DMS 273 (cell line): ENCODE measurements at regions not wholly inside any gene's neighbourhood (a gene's known extent, or its start where the extent isn't known, plus 50 kb on each side); places are given as distances from the start of the nearest gene placed in this dataset.

Experiments
- DNase-seq: peaks from one replicate; lab custom pipeline; 2025; ENCODE audit not compliant: unreplicated experiment; lab: John Stamatoyannopoulos, UW

GRCh38 chr5:167248257-167248656 lies 1043.2 kb upstream of the WWC1 start:
- no peak for DNase-seq

- no peak for DNase-seq
Measured at GRCh38 chr5:167250996-167251395, 1040.4 kb upstream of the WWC1 start.

GRCh38 chr5:167254132-167254531 lies 1037.3 kb upstream of the WWC1 start:
- no peak for DNase-seq

GRCh38 chr5:167255926-167256325 lies 1035.5 kb upstream of the WWC1 start:
- DNase-seq = no peak

GRCh38 chr5:167259806-167260205 lies 1031.6 kb upstream of the WWC1 start:
- DNase-seq = no peak

GRCh38 chr5:167261309-167262100 lies 1029.9 kb upstream of the WWC1 start:
- peak; percentile 13 for DNase-seq

- no peak for DNase-seq
Measured at GRCh38 chr5:167263185-167263584, 1028.3 kb upstream of the WWC1 start.

GRCh38 chr5:167264348-167264747 lies 1027.1 kb upstream of the WWC1 start:
- DNase-seq = no peak

- no peak for DNase-seq
Measured at GRCh38 chr5:167268337-167268736, 1023.1 kb upstream of the WWC1 start.

GRCh38 chr5:167269146-167269545 lies 1022.3 kb upstream of the WWC1 start:
- DNase-seq = no peak

GRCh38 chr5:167271081-167271480 lies 1020.4 kb upstream of the WWC1 start:
- no peak for DNase-seq

- DNase-seq = no peak
Measured at GRCh38 chr5:167271511-167271910, 1019.9 kb upstream of the WWC1 start.

GRCh38 chr5:167280111-167280510 lies 1011.3 kb upstream of the WWC1 start:
- no peak for DNase-seq

- DNase-seq = no peak
Measured at GRCh38 chr5:167281925-167282324, 1009.5 kb upstream of the WWC1 start.

GRCh38 chr5:167283691-167284090 lies 1007.8 kb upstream of the WWC1 start:
- no peak for DNase-seq

- no peak for DNase-seq
Measured at GRCh38 chr5:167284222-167284890, 1007.1 kb upstream of the WWC1 start.

- no peak for DNase-seq
Measured at GRCh38 chr5:167285591-167285990, 1005.9 kb upstream of the WWC1 start.

GRCh38 chr5:167286891-167287290 lies 1004.6 kb upstream of the WWC1 start:
- no peak for DNase-seq

- no peak for DNase-seq
Measured at GRCh38 chr5:167290478-167290877, 1001.0 kb upstream of the WWC1 start.

- DNase-seq = no peak
Measured at GRCh38 chr5:167294882-167295680, 996.4 kb upstream of the WWC1 start.

- DNase-seq = no peak
Measured at GRCh38 chr5:167295681-167296005, 995.8 kb upstream of the WWC1 start.

- no peak for DNase-seq
Measured at GRCh38 chr5:167296066-167296465, 995.4 kb upstream of the WWC1 start.
